GM12878 (cell line): ENCODE measurements at regions not wholly inside any gene's neighbourhood (a gene's known extent, or its start where the extent isn't known, plus 50 kb on each side); places are given as distances from the start of the nearest gene placed in this dataset.

Source experiments
- CBX5 ChIP-seq: sonication (generic); IDR thresholded peaks from 2 replicates; pipeline ENCODE4 v1.6.1; 2016; ENCODE audit warnings: low read depth, moderate library complexity, mild to moderate bottlenecking, inconsistent platforms
- DPF2 ChIP-seq: fragments of 450-650 bp; IDR thresholded peaks from 2 replicates; pipeline ENCODE4 v1.6.1; 2017; ENCODE audit warnings: mild to moderate bottlenecking
- MXI1 ChIP-seq: fragments of 150-350 bp; IDR thresholded peaks from 2 replicates; pipeline ENCODE4 v1.6.1; 2011; ENCODE audit warnings: low read depth, mild to moderate bottlenecking, inconsistent platforms, low read length, improper control_type of control experiment
- SP1 ChIP-seq: IDR thresholded peaks from one replicate; pipeline ENCODE4 v1.6.1; 2011; ENCODE audit warnings: low read depth, low read length
- SREBF2 ChIP-seq: IDR thresholded peaks from 2 replicates; pipeline ENCODE4 v1.6.1; 2012; ENCODE audit warnings: mild to moderate bottlenecking, low read length
- TF ChIP-seq, protein P1 (sequence below): fragments of 450-650 bp; IDR thresholded peaks from 2 replicates; pipeline ENCODE4 v1.6.1; 2016; ENCODE audit warnings: mild to moderate bottlenecking
- TF ChIP-seq, protein P2 (sequence below): IDR thresholded peaks from 2 replicates; pipeline ENCODE4 v1.6.1; 2011; ENCODE audit warnings: low read depth, low read length, improper control_type of control experiment, borderline replicate concordance
- TF ChIP-seq, protein P3 (sequence below): fragments of 450-650 bp; IDR thresholded peaks from 2 replicates; pipeline ENCODE4 v1.6.1; 2018; ENCODE audit warnings: borderline replicate concordance, mild to moderate bottlenecking; ENCODE audit not compliant: partially characterized antibody
- TF ChIP-seq, protein P4 (sequence below): fragments of 450-650 bp; IDR thresholded peaks from 2 replicates; pipeline ENCODE4 v1.6.1; 2017; ENCODE audit warnings: borderline replicate concordance
- TF ChIP-seq, protein P5 (sequence below): fragments of 450-650 bp; IDR thresholded peaks from 2 replicates; pipeline ENCODE4 v1.6.1; 2017; ENCODE audit warnings: mild to moderate bottlenecking, low read depth, inconsistent platforms; ENCODE audit not compliant: poor library complexity, severe bottlenecking

DNA sequence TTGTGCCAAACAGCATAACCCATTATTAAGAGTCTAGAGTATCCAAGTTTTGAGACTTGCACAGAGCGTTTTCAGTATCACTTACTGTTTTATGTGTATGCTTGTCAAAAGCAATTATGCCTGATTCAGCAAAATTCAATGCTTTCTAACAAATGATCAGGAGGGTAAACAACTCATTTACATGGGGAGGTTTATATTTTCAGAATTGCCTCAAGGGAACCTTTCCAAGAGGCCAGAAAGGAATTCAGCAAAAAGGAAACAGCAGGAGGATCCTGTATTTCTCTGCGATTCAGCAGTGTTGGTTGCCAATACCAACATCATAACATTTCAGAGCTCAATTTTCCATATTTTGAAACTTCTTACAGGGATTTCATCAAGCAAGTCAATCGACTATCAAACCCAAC lies 69.3 kb upstream of the DAB2 start (continued):
- TF ChIP-seq DPF2 (no peak), MXI1 (no peak), CBX5 (no peak), SP1 (no peak), SREBF2 (no peak)
- TF ChIP-seq, protein P1, sequence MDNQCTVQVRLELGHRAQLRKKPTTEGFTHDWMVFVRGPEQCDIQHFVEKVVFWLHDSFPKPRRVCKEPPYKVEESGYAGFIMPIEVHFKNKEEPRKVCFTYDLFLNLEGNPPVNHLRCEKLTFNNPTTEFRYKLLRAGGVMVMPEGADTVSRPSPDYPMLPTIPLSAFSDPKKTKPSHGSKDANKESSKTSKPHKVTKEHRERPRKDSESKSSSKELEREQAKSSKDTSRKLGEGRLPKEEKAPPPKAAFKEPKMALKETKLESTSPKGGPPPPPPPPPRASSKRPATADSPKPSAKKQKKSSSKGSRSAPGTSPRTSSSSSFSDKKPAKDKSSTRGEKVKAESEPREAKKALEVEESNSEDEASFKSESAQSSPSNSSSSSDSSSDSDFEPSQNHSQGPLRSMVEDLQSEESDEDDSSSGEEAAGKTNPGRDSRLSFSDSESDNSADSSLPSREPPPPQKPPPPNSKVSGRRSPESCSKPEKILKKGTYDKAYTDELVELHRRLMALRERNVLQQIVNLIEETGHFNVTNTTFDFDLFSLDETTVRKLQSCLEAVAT: no peak
- TF ChIP-seq, protein P2, sequence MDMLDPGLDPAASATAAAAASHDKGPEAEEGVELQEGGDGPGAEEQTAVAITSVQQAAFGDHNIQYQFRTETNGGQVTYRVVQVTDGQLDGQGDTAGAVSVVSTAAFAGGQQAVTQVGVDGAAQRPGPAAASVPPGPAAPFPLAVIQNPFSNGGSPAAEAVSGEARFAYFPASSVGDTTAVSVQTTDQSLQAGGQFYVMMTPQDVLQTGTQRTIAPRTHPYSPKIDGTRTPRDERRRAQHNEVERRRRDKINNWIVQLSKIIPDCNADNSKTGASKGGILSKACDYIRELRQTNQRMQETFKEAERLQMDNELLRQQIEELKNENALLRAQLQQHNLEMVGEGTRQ: no peak
- TF ChIP-seq, protein P3, sequence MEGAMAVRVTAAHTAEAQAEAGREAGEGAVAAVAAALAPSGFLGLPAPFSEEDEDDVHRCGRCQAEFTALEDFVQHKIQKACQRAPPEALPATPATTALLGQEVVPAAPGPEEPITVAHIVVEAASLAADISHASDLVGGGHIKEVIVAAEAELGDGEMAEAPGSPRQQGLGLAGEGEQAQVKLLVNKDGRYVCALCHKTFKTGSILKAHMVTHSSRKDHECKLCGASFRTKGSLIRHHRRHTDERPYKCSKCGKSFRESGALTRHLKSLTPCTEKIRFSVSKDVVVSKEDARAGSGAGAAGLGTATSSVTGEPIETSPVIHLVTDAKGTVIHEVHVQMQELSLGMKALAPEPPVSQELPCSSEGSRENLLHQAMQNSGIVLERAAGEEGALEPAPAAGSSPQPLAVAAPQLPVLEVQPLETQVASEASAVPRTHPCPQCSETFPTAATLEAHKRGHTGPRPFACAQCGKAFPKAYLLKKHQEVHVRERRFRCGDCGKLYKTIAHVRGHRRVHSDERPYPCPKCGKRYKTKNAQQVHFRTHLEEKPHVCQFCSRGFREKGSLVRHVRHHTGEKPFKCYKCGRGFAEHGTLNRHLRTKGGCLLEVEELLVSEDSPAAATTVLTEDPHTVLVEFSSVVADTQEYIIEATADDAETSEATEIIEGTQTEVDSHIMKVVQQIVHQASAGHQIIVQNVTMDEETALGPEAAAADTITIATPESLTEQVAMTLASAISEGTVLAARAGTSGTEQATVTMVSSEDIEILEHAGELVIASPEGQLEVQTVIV: no peak
- TF ChIP-seq, protein P4, sequence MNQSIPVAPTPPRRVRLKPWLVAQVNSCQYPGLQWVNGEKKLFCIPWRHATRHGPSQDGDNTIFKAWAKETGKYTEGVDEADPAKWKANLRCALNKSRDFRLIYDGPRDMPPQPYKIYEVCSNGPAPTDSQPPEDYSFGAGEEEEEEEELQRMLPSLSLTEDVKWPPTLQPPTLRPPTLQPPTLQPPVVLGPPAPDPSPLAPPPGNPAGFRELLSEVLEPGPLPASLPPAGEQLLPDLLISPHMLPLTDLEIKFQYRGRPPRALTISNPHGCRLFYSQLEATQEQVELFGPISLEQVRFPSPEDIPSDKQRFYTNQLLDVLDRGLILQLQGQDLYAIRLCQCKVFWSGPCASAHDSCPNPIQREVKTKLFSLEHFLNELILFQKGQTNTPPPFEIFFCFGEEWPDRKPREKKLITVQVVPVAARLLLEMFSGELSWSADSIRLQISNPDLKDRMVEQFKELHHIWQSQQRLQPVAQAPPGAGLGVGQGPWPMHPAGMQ: no peak
- TF ChIP-seq, protein P5, sequence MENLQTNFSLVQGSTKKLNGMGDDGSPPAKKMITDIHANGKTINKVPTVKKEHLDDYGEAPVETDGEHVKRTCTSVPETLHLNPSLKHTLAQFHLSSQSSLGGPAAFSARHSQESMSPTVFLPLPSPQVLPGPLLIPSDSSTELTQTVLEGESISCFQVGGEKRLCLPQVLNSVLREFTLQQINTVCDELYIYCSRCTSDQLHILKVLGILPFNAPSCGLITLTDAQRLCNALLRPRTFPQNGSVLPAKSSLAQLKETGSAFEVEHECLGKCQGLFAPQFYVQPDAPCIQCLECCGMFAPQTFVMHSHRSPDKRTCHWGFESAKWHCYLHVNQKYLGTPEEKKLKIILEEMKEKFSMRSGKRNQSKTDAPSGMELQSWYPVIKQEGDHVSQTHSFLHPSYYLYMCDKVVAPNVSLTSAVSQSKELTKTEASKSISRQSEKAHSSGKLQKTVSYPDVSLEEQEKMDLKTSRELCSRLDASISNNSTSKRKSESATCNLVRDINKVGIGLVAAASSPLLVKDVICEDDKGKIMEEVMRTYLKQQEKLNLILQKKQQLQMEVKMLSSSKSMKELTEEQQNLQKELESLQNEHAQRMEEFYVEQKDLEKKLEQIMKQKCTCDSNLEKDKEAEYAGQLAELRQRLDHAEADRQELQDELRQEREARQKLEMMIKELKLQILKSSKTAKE: no peak
- TF ChIP-seq, all 136 proteins: peak for 0
